Stimulated activated CD4-positive, alpha-beta T cell treated with anti-CD3 and anti-CD28 coated beads, Interleukin-1b, Interleukin-23, amount 100 ng/mL, for 1 hour (primary cell): ENCODE measurements at regions not wholly inside any gene's neighbourhood (a gene's known extent, or its start where the extent isn't known, plus 50 kb on each side); places are given as distances from the start of the nearest gene placed in this dataset.

Source experiments
- DNase-seq, 2 donors: peaks; one replicate each; pipeline ENCODE4 v3.0.0-alpha.2; 2020; ENCODE audit warnings: low read depth in 2 of 2

DNA sequence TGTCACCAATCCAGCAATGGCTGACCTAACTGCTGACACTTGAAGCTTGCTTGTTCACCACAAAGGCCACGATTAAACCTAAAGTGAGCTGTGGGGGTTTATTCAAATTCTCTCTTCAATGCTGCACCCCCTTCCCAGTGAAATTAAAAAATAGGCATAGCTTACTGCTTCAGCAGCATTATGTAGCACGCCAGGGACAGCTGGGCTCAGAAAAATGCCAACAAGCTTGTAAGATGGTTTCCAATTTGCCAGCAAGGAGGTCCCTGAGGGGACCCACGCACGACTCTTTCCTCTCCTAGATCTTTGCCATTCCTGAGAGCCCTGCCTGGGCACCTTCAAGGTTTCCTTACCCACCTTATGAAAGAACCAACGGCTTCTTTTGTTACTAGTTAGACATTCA, 113.5 kb upstream of the CDH4 start:
- no peak for DNase-seq

DNA sequence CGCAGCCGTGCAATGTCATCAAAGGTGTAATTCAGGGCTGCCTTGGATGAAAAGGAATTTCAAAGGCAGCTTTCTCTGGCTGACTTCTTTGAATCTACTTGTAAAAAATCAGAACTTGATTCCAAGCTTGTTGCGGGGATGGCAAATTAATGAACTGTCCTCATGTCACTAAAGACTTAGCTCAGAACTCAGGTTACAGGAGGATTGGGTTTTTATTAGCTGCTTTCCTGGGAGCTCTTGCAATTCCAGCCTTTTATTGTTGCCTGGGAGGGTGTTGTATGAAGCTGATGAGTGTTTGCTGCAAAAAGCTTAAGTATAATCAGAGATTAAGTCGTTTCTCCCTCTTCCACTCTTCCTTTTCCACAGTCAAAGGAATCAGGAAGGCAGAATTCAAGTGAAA, 113.0 kb upstream of the CDH4 start:
- no peak for DNase-seq

DNA sequence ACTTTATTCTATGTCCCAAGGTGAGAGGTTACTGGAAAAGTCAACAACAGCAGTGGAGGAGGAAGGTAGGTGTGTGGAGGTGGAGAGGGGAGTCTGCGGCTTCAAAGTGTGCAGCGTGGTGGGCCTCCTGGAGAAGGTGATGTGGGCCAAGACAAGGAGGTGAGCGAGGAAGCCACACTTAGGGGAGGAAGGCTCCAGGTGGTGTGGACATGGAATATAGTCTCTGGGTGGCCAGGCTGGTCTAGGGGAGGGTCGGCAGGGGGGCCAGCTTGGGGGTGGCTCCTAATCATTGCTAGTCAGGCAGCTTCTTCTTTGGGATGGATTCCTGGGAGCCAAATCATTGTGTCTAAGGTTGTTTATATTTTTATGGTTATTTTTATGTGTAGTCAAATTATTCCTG, 111.5 kb upstream of the CDH4 start:
- no peak for DNase-seq

- DNase-seq, result no peak
These were observed 106.0 kb upstream of the CDH4 start for GRCh38 chr20:61146023-61146422.

- no peak for DNase-seq
These were observed 102.4 kb upstream of the CDH4 start for GRCh38 chr20:61149636-61150035.

- DNase-seq, result no peak
These were observed 94.8 kb upstream of the CDH4 start for GRCh38 chr20:61157301-61157700.

GRCh38 chr20:61159957-61160686, 91.9 kb upstream of the CDH4 start:
- no peak for DNase-seq

GRCh38 chr20:61161726-61162390, 90.2 kb upstream of the CDH4 start:
- no peak for DNase-seq

- DNase-seq, result no peak
These were observed 89.6 kb upstream of the CDH4 start for GRCh38 chr20:61162451-61162850.

DNA sequence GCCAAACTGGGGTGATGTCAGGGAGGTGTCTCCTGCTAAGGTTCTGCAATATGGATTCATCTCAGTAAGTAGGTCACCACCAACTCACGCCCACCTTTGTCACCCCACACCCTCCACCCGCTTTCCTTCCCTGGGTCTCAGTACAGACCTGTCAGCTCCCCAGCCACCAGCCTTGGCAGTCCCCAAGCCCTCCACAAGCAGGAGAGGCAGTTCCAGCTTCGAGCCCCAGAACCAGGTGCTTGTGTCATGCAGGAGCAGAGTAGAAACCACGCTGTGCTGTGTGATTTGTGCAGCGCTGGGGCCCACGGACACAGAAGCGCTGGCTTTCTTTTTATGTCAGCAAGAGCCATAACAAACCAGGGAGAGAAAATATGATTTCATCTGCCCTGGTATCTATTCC, 89.0 kb upstream of the CDH4 start:
- DNase-seq, result no peak

DNA sequence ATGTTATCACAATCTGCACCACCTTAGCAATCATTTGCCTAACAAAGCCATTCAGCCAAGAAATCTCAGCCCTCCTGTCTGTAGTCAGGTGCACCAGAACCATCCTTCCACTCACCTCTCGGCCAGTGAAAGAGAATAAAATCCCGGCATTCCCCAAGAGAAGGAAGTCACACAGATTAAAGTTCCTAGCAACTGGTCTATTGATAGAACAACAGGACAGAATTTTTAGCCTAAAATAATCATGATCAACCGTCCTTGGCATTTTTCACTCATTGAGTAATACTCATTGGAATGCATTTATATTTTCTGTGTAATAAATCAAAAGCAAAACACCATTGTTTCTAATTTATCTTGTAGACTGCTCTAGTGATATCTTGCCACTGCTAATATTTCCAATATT, 85.7 kb upstream of the CDH4 start:
- no peak for DNase-seq

DNA sequence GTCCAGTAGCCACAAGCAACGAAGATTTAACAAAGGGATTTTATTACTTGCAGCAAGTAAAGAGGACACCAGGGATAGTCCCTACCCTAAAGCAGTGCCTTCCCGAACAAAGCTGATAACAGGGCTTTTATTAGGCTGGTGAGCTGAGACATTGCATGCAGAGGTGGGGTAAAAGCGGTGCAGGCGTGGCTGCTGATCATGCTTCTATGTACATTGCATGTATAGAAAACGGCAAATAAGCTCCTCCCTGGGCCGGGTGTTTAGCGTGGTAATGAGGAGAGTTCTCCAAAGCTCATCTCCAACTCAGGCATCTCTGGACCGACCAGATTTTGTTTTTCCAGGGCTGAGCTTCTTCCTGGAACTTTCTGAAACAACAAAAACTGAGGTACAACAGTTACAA, 83.5 kb upstream of the CDH4 start:
- DNase-seq, result no peak

GRCh38 chr20:61169874-61170273, 82.2 kb upstream of the CDH4 start:
- no peak for DNase-seq

DNA sequence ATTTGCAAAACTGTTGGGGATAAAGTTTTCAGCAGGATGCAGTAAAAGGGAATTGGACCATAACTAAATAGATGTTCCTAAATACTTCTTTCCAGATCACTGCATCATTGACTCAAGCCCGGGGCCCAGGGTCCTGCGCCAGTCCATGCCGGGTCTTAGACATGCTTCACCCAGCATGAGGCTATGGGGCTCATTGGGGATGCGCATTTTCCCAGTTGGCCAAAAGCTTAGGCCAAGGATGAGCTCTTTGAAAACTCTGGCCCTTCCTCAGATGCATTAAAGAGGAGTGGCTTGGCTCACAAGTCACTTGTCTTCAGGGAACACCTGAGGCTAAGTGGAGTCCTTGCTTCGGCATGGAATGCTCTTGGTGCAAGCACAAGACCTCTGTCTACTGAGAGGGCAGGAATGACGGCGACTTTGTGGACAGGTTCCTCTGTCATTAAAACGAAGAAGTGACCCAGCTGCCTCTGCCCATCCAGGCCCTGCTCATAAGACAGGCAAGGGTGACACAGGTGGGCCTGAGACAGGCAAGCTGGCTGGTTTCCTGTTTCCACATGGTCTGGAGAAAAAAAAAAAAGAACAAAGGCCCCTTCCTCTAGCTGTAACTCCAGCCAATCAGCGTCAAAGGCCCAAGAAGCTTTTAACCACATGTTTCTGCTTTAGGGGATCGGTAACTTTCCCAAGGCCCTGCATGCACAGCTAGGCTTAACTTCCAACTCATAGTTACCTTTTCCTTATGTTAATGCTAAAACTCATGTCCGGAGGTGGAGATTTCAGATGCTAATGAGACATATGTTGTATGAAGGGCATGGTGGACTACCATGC, 81.4 kb upstream of the CDH4 start:
- no peak for DNase-seq

- DNase-seq, result no peak
These were observed 78.8 kb upstream of the CDH4 start for GRCh38 chr20:61173267-61173666.

DNA sequence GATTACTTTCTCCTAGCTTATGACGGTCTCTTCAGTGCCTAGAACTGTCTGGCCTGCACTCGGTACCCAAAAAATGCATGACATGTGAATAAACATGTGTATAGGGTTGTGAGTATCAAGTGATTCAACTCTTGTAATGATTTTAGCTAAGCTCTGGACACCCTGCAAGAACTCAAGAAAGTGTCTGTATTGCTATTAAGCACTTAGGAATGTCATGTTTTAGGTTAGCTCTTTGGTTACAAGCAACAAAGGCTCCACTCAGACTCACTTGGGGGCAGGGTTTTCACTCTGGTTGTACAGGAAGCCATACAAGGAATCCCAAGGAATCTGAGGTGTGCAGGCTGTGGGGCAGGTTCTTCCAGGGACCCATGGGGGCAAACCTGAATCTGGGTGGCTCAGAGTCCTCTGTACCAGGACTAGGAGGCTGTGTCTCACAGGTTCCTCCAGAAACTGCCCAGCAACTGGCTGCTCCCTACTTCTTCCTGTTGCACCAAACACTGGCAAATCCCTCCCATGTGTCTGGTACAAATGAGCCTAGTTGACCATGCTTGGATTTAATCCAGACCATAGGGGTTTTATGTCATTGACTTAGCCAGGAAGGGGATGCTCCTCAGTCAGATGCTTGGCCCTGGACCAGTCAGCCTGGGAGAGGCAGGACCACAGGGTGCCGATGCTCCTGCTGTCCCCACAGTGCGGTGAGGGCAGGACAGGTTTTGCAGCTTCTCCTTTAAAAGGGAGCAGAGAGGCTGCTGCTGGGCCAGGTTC, 77.9 kb upstream of the CDH4 start:
- DNase-seq, result no peak

DNA sequence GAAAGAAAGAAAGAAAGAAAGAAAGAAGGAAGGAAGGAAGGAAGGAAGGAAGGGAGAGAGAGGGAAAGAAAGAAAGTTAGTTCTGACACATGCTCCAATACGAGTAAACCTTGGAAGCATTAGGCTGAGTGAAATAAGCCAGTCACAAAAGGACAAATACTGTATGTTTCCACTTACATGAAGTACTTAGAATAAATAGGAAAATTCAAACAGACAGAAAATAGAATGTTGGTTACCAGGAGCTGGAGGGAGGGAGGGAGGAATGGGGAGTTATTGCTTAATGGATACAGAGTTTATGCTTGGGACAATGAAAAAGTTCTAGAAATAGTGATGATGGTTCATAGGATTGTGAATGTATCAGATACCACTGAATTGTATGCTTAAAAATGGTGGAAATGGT, 75.2 kb upstream of the CDH4 start:
- no peak for DNase-seq

DNA sequence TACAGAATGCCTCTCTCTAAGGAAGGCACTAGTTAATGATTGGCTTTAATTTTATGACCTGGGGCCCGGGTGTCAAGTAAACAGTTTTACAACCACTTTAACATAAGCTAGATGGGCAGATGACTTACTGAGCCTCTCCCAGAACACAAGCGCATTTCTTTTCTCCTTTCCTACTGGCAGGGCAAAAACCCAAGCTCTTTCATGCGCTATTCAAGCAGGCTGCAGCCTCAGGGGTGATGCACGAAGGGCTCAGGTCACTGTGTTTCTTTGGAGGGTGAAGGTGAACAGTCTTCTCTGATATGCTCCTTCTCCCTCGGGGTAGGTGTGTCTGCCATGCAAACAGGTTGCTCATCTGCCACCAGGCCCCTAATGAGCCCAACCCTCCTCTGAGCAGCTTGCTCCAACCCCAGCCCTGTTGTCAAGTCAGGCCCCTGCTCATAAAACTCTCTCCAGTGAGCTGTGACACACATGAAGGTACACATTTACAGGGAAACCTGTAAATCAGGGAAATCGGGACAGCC, 73.5 kb upstream of the CDH4 start:
- no peak for DNase-seq

- DNase-seq, result no peak
These were observed 67.9 kb upstream of the CDH4 start for GRCh38 chr20:61184194-61184593.

DNA sequence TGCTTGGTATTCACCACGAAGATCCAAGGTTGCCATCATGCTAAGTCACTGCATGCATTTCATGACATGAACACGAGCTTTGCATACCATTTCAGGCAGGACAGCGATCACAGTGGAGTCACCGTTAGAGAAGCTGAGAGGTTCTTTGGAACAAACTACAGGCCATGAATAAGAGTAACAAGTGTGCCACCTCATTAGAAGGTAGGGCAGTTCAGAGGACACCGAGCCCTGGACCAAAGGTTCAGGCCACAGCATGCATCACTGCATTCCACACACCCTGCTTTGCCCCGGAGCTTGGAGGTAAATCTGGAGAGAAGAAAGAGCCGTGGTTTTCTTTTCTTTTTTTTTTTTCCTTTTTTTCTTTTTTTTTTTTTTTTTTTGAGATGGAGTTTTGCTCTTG, 66.9 kb upstream of the CDH4 start:
- DNase-seq, result no peak

GRCh38 chr20:61185841-61186601, 66.0 kb upstream of the CDH4 start:
- DNase-seq, result no peak
